Colonic mucosa (tissue), 4 donors: ENCODE measurements at regions not wholly inside any gene's neighbourhood (a gene's known extent, or its start where the extent isn't known, plus 50 kb on each side); places are given as distances from the start of the nearest gene placed in this dataset.

Experiments
- DNase-seq: peaks from one replicate; pipeline ENCODE4 v3.0.0-alpha.2; 2020
- H3K27ac ChIP-seq: fragments of 200-600 bp; one replicate; pipeline ENCODE4 v1.8.0; 2021
- H3K27me3 ChIP-seq: fragments of 200-600 bp; one replicate; pipeline ENCODE4 v1.8.0; 2021
- H3K36me3 ChIP-seq: fragments of 200-600 bp; one replicate; pipeline ENCODE4 v1.8.0; 2021
- H3K4me1 ChIP-seq: fragments of 200-600 bp; one replicate; pipeline ENCODE4 v1.8.0; 2021; ENCODE audit warnings: mild to moderate bottlenecking
- H3K4me3 ChIP-seq: fragments of 200-600 bp; one replicate; pipeline ENCODE4 v1.8.0; 2021
- H3K9ac ChIP-seq, 2 donors: one replicate each; pipeline ENCODE4 v1.7.0; 2013; ENCODE audit warnings: control low read depth in 2 of 2, low read depth in 2 of 2, low read length in 2 of 2
- H3K9me3 ChIP-seq: fragments of 200-600 bp; one replicate; pipeline ENCODE4 v1.8.0; 2021
- intact Hi-C: fragments of 100-400 bp; cut with DNase I; formaldehyde crosslinking; loops from one replicate; pipeline ENCODE4 v1.14.1; 2022
- TF ChIP-seq, protein P1 (sequence below): fragments of 200-600 bp; IDR thresholded peaks from one replicate; pipeline ENCODE4 v1.8.0; 2022; ENCODE audit warnings: antibody characterized with exemption, mild to moderate bottlenecking
- donor health status: healthy.
- donor health status: DM: no; HTN: no; CAD: no.
- donor health status: DM: no; HTN: no; CAD: no.

DNA sequence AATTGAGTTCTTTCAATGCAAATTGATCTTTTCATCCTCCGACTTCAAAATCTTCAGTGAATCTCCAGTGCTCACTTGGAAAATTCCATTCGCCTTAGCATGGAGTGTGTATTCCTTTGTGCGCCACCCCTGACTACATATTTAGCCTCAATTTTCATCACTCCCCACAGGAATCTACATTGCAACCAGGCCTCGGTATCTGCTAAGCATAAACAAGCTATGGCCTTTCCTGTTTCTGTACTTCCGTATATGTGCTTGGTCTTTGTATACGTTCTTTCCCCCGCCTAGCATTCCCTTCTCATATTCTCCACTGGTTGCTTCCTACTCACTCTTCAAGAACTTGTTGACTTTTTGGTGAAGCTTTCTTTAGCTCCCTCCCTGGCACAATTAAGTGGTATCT, 470.8 kb downstream of the LMO4 start:
- TF ChIP-seq, protein P1, sequence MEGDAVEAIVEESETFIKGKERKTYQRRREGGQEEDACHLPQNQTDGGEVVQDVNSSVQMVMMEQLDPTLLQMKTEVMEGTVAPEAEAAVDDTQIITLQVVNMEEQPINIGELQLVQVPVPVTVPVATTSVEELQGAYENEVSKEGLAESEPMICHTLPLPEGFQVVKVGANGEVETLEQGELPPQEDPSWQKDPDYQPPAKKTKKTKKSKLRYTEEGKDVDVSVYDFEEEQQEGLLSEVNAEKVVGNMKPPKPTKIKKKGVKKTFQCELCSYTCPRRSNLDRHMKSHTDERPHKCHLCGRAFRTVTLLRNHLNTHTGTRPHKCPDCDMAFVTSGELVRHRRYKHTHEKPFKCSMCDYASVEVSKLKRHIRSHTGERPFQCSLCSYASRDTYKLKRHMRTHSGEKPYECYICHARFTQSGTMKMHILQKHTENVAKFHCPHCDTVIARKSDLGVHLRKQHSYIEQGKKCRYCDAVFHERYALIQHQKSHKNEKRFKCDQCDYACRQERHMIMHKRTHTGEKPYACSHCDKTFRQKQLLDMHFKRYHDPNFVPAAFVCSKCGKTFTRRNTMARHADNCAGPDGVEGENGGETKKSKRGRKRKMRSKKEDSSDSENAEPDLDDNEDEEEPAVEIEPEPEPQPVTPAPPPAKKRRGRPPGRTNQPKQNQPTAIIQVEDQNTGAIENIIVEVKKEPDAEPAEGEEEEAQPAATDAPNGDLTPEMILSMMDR, result no peak
- intact Hi-C loops, result no loop called here
- peaks cover 6% of the 10 kb centered on the region for H3K4me1 ChIP-seq
- DNase-seq, result no peak
- no peak overlapping the region for H3K27ac ChIP-seq
- H3K9me3 ChIP-seq, result no peaks in the 10 kb centered on the region
- H3K36me3 ChIP-seq, result no peaks in the 10 kb centered on the region
- no peak overlapping the region for H3K9ac ChIP-seq
- no peak overlapping the region for H3K4me3 ChIP-seq
- H3K27me3 ChIP-seq, result no peaks in the 10 kb centered on the region

DNA sequence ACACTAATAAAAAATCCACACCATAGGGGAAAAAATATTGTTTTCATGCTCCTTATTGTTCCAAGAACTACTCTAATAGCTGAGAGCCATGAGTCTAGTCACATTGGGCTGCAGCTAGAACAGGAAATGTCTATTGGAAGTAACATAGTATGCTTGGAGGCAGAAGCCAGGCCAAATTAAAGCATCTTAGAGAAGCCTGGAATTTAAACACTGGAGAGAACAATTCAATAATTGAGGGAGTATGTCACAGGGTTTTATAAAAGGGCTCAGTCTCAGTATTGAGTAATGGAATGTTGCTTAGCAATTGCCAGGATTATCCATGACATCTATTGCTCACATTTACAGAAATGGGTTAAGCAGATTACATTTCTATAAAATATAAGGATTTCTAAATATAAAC, 471.3 kb downstream of the LMO4 start:
- H3K27me3 ChIP-seq, result no peaks in the 10 kb centered on the region
- intact Hi-C loops, result no loop called here
- H3K9me3 ChIP-seq, result no peaks in the 10 kb centered on the region
- peaks cover 6% of the 10 kb centered on the region for H3K4me1 ChIP-seq
- no peak overlapping the region for H3K4me3 ChIP-seq
- no peak for DNase-seq
- H3K9ac ChIP-seq, result no peak overlapping the region
- H3K36me3 ChIP-seq, result no peaks in the 10 kb centered on the region
- TF ChIP-seq, protein P1, result no peak
- H3K27ac ChIP-seq, result no peak overlapping the region

- Histone ChIP-seq H3K27ac (no peak overlapping the region), H3K9ac (no peak overlapping the region), H3K4me3 (no peak overlapping the region), H3K27me3 (no peaks in the 10 kb centered on the region), H3K36me3 (no peaks in the 10 kb centered on the region), H3K9me3 (no peaks in the 10 kb centered on the region), H3K4me1 (no peaks in the 10 kb centered on the region)
- TF ChIP-seq, protein P1, result no peak
- no peak for DNase-seq
- intact Hi-C loops, result no loop called here
Observed at GRCh38 chr1:87803375-87803774, 474.7 kb downstream of the LMO4 start.

DNA sequence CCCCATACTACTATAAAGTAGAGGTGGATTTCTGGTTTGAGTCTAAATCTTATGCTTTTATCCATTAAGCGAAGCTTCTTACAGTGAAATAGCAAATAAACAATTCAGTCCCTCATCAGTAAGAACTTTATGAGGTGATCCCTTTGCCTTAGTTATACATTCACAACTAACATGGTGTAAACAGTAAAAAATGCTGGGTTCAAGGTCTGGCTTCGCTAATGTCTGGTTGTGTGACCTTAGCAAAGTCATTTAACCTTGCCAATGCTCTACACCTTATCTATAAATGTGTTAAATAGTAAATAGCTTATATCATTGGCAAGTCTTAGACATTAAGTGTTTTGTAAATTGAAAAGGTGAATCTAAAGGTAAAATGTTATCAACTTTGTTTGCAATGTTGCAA, 475.4 kb downstream of the LMO4 start:
- no peak for DNase-seq
- Histone ChIP-seq H3K27me3 (no peaks in the 10 kb centered on the region), H3K27ac (no peak overlapping the region), H3K36me3 (no peaks in the 10 kb centered on the region), H3K4me3 (no peak overlapping the region), H3K9ac (no peak overlapping the region), H3K9me3 (no peaks in the 10 kb centered on the region), H3K4me1 (no peaks in the 10 kb centered on the region)
- TF ChIP-seq, protein P1, result no peak
- intact Hi-C loops, result no loop called here

GRCh38 chr1:87805666-87806378, 477.1 kb downstream of the LMO4 start:
- DNase-seq, result no peak
- no peak overlapping the region for H3K9ac ChIP-seq
- intact Hi-C loops, result no loop called here
- TF ChIP-seq, protein P1, result no peak
- no peaks in the 10 kb centered on the region for H3K27me3 ChIP-seq
- no peaks in the 10 kb centered on the region for H3K9me3 ChIP-seq
- H3K27ac ChIP-seq, result no peak overlapping the region
- H3K4me1 ChIP-seq, result no peaks in the 10 kb centered on the region
- no peak overlapping the region for H3K4me3 ChIP-seq
- H3K36me3 ChIP-seq, result no peaks in the 10 kb centered on the region
